Ectodermal cell (in vitro differentiated cells): ENCODE measurements at regions not wholly inside any gene's neighbourhood (a gene's known extent, or its start where the extent isn't known, plus 50 kb on each side); places are given as distances from the start of the nearest gene placed in this dataset.

Source experiments
- H3K27ac ChIP-seq: 2 replicates; pipeline ENCODE4 v1.7.0; 2013; ENCODE audit warnings: mild to moderate bottlenecking, low read depth, low read length; ENCODE audit not compliant: insufficient read depth, poor library complexity, severe bottlenecking
- H3K27me3 ChIP-seq: 2 replicates; pipeline ENCODE4 v1.7.0; 2013; ENCODE audit warnings: mild to moderate bottlenecking, low read length; ENCODE audit not compliant: insufficient read depth, control insufficient read depth, poor library complexity, severe bottlenecking
- H3K36me3 ChIP-seq: one replicate; pipeline ENCODE4 v1.7.0; 2013; ENCODE audit warnings: low read length; ENCODE audit not compliant: control insufficient read depth, insufficient read depth
- H3K4me1 ChIP-seq: one replicate; pipeline ENCODE4 v1.7.0; 2013; ENCODE audit warnings: low read length; ENCODE audit not compliant: control insufficient read depth, insufficient read depth
- H3K4me3 ChIP-seq: 2 replicates; pipeline ENCODE4 v1.7.0; 2013; ENCODE audit warnings: low read depth, low read length, control low read depth; ENCODE audit not compliant: insufficient read depth
- H3K9me3 ChIP-seq: 2 replicates; pipeline ENCODE4 v1.7.0; 2013; ENCODE audit warnings: mild to moderate bottlenecking, low read length, moderate library complexity; ENCODE audit not compliant: control insufficient read depth
- WGBS, 2 experiments: methylation state at CpG; one replicate each; pipeline ENCODE4 v1.1.7; 2013; ENCODE audit warnings: missing lambda C conversion rate in 2 of 2; 5-methylcytosine and 5-hydroxymethylcytosine counted together

DNA sequence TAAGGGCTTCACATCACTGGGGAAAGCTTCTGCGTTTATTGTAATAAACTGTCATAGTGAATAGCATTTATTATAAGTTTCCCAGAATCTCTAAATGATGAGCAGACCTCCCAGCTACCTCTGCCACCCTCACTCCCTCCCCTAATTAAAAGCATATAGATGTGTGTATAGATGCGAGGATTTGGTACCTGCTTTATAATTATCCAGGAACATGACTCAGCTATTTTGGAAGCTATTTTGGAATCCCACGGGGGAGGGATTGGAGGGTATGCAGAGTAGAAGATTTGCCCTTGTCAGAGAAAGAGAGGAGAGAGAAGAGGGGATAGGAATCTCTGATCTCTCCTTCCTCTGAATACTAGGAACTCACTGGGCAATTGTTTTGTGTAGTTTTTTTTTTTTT is 455.3 kb downstream of the ADRA2A start:
- H3K36me3 ChIP-seq: no peaks in the 10 kb centered on the region
- H3K27me3 ChIP-seq: no peaks in the 10 kb centered on the region
- 83 to 93% methylated on average over 2 of the region's 3 CpGs for WGBS, 2 experiments
- no peak overlapping the region for H3K4me3 ChIP-seq
- H3K4me1 ChIP-seq: no peaks in the 10 kb centered on the region
- no peaks in the 10 kb centered on the region for H3K9me3 ChIP-seq
- H3K27ac ChIP-seq: no peak overlapping the region

DNA sequence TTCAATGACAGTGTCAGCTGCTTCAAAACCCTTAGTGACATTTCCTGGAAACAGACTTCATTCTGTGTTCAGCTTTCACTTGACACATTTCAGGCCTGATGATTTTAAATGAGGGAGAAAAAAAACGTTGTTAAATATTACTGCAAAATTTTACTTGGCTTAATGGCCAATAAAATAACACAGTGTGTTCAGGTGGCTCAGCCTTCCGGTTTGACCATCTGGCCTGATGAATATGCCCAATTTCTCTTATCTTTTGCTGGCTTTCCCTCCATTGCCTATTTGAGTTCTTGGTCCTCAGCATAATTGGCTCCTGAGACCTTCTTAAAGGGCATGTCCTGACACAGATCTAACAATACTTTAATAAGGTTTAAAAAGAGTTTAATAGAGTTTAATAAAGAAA is 462.4 kb downstream of the ADRA2A start:
- H3K4me1 ChIP-seq: no peaks in the 10 kb centered on the region
- no peaks in the 10 kb centered on the region for H3K9me3 ChIP-seq
- WGBS, 2 experiments: 80 to 92% methylated on average over 2 of the region's 2 CpGs
- no peak overlapping the region for H3K27ac ChIP-seq
- no peaks in the 10 kb centered on the region for H3K36me3 ChIP-seq
- H3K27me3 ChIP-seq: no peaks in the 10 kb centered on the region
- H3K4me3 ChIP-seq: no peak overlapping the region

DNA sequence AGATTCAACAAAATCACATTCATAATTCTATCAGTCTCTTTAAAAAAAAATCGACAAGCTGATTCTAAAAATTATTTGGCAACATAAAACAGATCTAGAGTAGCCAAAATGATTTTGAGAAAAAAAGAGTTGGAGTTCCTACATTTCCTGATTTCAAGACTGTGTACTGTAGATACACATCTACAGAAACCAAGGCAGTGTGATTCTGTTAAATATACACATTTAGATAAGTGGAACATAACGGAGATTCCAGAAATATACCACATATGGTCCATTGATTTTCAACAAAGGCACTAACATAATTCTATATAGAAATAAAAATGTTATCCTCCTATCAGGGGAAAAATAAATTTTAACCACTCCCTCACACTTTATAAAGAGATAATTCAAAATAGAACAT is 467.0 kb downstream of the ADRA2A start:
- Histone ChIP-seq H3K4me3 (no peak overlapping the region), H3K9me3 (no peaks in the 10 kb centered on the region), H3K4me1 (no peaks in the 10 kb centered on the region), H3K27ac (no peak overlapping the region), H3K27me3 (no peaks in the 10 kb centered on the region), H3K36me3 (no peaks in the 10 kb centered on the region)
- WGBS, 2 experiments: 92% methylated on average over 1 of the region's 2 CpGs; no CpG with 5 or more reads in 1 of the 2 experiments

DNA sequence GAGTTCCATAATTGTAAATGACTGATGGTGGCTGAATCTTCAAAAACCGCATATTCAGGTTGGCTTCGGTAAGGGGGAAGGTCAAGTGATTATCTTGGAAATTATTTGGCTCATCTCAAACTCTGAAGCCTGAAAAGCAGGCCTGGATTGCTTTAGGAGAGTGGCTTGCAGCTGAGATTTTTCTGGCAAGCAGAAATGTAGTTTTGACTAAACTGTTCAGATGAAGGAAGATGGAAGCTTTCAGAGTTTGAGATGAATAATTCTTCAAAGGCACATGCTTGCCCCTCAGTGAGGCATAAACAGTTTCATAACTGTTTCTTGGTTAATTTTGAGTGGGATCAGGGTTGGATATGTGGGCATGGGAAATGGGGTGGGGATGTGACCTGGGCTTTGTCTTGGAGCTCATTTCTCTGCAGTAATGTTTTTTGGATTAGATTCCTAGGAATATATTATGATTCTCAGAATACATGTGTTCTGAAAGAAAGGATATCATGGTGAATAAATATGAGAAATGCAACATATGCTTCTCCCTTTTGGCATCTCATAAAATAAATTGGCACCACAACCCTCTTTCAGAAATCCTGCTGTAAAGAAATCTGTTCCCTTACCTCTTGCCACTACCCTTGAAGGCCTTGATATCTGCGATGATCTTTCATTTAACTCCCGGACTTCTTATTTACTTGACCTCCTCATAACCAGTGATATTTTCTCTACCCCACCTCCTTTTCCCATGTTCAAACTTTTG is 469.2 kb downstream of the ADRA2A start:
- no peak overlapping the region for H3K27ac ChIP-seq
- no peaks in the 10 kb centered on the region for H3K4me1 ChIP-seq
- H3K9me3 ChIP-seq: no peaks in the 10 kb centered on the region
- no peaks in the 10 kb centered on the region for H3K27me3 ChIP-seq
- 90 to 93% methylated on average over 4 of the region's 4 CpGs for WGBS, 2 experiments
- no peak overlapping the region for H3K4me3 ChIP-seq
- no peaks in the 10 kb centered on the region for H3K36me3 ChIP-seq

DNA sequence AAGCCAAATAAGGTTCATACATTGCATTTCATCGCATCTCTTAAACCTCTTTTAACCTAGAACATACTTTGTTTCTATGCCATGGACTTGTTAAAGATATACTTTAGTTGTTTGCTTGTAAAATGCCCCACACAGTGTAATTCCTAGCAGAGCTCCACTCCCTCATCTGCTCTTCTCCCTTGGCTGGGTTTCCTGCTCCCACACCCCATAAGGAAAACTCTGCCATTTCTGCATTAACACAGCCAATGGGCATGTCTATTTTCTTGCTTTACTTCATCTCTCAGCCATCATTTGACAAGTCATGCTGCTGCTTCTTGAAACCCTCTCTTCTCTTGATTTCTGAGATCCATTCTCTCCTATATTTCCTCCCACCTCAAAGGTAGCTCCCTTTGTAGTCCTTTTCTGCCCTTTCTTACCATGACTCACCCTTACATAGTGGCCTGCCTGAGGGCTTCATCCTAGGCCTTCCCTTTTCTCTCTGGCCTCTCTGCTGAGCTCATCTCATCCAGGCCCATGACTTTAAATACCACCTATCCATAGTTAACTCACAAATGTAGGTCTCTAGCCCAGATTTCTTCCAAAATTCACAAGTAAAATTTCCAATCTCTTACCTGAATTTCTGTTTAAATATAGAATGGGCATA is 471.4 kb downstream of the ADRA2A start:
- H3K4me1 ChIP-seq: no peaks in the 10 kb centered on the region
- no peaks in the 10 kb centered on the region for H3K36me3 ChIP-seq

DNA sequence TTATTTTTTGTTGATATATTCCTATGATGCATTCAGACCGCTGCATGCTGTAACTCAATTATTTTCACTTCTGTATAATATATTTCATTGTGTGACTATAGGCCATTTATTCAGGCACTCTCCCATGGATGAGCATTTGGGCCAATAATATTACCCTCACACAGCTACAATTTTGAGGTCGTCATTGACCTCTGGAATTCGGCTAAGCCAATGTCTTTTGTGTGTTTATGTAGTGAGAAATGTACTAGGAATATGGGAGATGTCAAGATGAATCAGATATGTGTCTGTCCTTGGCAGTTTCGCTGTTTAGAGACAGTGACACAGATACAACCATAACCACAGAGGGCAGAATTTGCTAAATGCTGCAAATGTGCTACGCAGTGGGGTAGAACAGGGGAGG is 474.2 kb downstream of the ADRA2A start:
- H3K4me1 ChIP-seq: no peaks in the 10 kb centered on the region
- H3K36me3 ChIP-seq: no peaks in the 10 kb centered on the region
- H3K9me3 ChIP-seq: no peaks in the 10 kb centered on the region
- no peaks in the 10 kb centered on the region for H3K27me3 ChIP-seq
- H3K27ac ChIP-seq: no peak overlapping the region
- no peak overlapping the region for H3K4me3 ChIP-seq
- 91 to 95% methylated on average over 4 of the region's 5 CpGs for WGBS, 2 experiments

More for the DNA sequence above, 471.4 kb downstream of the ADRA2A start:
- Histone ChIP-seq H3K4me3 (no peak overlapping the region), H3K27me3 (no peaks in the 10 kb centered on the region), H3K27ac (no peak overlapping the region), H3K9me3 (no peaks in the 10 kb centered on the region)
- 88% methylated on average over 1 of the region's 1 CpG; no CpG with 5 or more reads in 1 of the 2 experiments for WGBS, 2 experiments

DNA sequence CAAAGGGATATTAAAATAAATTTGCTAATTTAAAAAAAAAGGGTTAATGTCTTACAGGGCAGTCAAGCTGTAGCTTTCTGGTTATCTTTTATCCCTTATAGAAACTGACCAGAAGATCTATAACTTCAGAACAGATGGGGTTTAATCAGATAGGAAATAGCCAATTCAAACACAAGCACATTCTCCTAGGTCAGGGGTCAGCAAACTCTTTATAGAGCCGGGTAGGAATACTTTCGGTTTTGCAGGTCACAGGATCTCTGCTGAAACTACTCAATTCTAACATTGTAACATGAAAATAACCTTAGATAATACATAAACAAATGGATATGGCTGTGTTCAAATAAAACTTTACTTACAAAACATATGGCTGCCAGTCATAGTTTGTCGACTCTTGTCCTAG is 479.8 kb downstream of the ADRA2A start:
- H3K27ac ChIP-seq: no peak overlapping the region
- H3K27me3 ChIP-seq: no peaks in the 10 kb centered on the region
- WGBS, 2 experiments: 92% methylated on average over 3 of the region's 3 CpGs
- H3K9me3 ChIP-seq: no peaks in the 10 kb centered on the region
- H3K4me1 ChIP-seq: no peaks in the 10 kb centered on the region
- no peaks in the 10 kb centered on the region for H3K36me3 ChIP-seq
- H3K4me3 ChIP-seq: no peak overlapping the region

DNA sequence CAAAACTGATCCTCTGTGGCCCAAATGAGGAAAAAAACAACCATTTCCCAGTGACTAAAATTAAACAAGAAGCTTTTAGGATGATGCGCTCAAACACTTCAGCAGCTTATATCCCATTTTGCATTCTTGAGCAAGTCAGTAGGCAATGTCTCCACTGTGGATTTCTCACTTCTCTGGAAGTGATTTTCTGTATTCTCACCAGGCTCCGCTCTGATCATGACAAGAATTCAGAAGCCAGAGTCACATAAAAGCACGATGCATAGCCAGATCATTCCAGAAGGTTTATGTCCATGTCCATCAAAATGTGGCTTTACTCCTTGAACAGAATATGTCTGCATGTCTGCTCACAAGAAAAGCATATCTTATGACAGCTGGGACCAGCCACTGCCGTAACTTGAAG is 481.4 kb downstream of the ADRA2A start:
- Histone ChIP-seq H3K27ac (no peak overlapping the region), H3K27me3 (no peaks in the 10 kb centered on the region), H3K36me3 (no peaks in the 10 kb centered on the region), H3K9me3 (no peaks in the 10 kb centered on the region), H3K4me1 (no peaks in the 10 kb centered on the region), H3K4me3 (no peak overlapping the region)
- 95 to 99% methylated on average over 4 of the region's 4 CpGs for WGBS, 2 experiments

DNA sequence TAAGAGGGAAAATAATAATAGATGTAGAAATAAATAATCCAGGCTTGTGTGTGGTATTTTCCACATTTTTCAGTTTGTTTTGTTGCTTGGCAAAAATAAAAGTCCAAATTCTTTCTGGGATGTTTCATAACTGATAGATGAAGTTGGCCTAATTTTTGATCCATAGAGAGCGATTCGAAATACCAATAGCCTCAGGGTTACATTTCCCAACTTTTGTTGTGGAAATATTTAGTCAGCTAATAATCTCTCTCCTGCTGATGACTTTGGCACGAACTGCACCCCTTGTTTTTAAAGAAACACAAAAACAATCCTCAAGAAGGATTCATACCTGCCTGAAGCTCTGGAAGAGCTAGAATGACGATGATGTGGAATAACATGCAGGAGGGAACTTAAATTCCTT is 483.2 kb downstream of the ADRA2A start:
- H3K4me3 ChIP-seq: no peak overlapping the region
- H3K9me3 ChIP-seq: no peaks in the 10 kb centered on the region
- H3K36me3 ChIP-seq: no peaks in the 10 kb centered on the region
- WGBS, 2 experiments: 93 to 100% methylated on average over 3 of the region's 4 CpGs
- no peaks in the 10 kb centered on the region for H3K4me1 ChIP-seq
- H3K27me3 ChIP-seq: no peaks in the 10 kb centered on the region
- H3K27ac ChIP-seq: no peak overlapping the region

DNA sequence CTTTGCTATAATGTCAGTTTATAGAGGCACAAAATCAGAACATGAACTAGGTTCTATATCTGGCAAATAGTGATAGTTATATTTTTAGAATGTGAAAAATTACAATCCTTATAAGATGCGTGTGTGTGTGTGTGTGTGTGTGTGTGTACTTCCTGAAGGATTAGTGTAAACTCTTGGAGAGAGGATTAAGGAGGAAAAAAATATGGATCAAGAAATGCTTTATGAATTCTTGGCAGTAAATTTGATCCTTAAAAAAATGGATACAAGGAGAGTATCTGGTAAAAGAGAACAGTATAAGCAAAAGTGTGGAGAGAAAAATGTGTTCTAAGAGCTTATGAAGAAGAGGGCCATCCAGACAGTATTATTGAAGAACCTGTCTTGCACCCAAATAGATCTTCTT is 484.3 kb downstream of the ADRA2A start:
- no peaks in the 10 kb centered on the region for H3K4me1 ChIP-seq
- H3K36me3 ChIP-seq: no peaks in the 10 kb centered on the region
- H3K27me3 ChIP-seq: no peaks in the 10 kb centered on the region
- no peak overlapping the region for H3K4me3 ChIP-seq
- WGBS, 2 experiments: 25 to 30% methylated on average over 1 of the region's 1 CpG
- no peaks in the 10 kb centered on the region for H3K9me3 ChIP-seq
- no peak overlapping the region for H3K27ac ChIP-seq
